GM21717 (cell line): ENCODE measurements at regions not wholly inside any gene's neighbourhood (a gene's known extent, or its start where the extent isn't known, plus 50 kb on each side); places are given as distances from the start of the nearest gene placed in this dataset.

ENCODE experiments used
- ATAC-seq: cut with Tn5 transposase; IDR thresholded peaks from one replicate; pipeline ENCODE4 v1.9.1; 2021; ENCODE audit warnings: mild to moderate bottlenecking, moderate library complexity; ENCODE audit not compliant: unreplicated experiment

DNA sequence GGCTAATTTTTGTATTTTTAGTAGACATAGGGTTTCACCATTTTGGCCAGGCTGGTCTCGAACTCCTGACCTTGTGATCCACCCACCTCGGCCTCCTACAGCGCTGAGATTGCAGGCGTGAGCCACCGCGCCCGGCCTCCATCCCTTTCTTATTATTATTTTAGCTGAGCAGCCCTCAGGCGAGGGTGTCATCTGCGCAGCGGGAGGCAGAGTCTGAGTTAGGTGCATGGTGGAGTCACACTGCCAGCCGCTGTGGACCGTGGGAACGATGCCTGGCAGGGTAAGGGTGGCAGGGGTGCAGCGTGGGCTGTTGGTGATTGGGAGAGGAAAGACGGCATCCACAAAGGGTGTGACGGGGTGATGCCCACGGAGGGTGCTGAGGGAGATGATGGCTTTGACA is 491.8 kb upstream of the FAT1 start:
- no peak for ATAC-seq

DNA sequence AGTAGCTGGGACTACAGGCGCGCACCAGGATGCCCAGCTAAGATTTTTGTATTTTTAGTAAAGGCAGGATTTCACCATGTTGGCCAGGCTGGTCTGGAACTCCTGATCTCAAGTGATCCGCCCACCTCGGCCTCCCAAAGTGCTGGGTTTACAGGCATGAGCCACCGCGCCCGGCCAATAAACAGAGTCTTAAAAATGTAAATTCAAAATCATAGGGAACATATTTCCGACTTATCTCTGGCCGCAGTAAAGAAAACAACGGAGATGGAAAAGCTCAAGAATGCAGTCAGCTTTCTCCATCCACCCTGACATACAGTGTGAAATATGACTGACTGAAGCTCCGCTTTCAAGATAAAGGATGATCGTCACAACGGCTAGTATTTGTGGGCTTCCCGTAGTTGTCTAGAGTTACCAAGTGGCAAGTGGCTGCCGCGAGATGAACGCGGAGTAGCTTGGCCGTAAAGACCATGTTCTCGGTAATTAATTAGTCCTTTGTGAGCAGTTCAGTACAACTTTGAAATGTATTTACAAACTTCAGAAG is 495.1 kb upstream of the FAT1 start:
- no peak for ATAC-seq

GRCh38 chr4:187224560-187224959 is 500.9 kb upstream of the FAT1 start:
- ATAC-seq: no peak

- ATAC-seq: no peak
Observed at GRCh38 chr4:187227907-187228704, 504.4 kb upstream of the FAT1 start.

- ATAC-seq: no peak
Observed at GRCh38 chr4:187232196-187232595, 508.5 kb upstream of the FAT1 start.

DNA sequence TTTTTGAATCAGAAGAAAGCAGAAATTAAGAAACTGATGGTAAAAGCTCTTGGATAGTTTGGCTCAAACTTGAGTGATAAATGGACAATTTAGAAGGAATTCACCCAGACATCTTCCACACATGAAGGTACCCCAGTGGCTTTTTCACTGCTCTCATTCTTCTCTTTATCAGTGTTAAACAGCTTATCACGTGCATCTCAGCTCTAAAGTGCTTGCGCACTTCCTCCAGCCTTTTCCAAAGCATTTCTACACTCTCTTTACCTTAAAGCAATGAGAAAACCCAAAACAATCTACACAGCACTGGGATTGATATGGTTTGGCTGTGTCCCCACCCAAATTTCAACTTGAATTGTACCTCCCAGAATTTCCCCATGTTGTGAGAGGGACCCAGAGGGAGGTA is 509.1 kb upstream of the FAT1 start:
- no peak for ATAC-seq

- no peak for ATAC-seq
Observed at GRCh38 chr4:187235456-187236170, 512.0 kb upstream of the FAT1 start.

DNA sequence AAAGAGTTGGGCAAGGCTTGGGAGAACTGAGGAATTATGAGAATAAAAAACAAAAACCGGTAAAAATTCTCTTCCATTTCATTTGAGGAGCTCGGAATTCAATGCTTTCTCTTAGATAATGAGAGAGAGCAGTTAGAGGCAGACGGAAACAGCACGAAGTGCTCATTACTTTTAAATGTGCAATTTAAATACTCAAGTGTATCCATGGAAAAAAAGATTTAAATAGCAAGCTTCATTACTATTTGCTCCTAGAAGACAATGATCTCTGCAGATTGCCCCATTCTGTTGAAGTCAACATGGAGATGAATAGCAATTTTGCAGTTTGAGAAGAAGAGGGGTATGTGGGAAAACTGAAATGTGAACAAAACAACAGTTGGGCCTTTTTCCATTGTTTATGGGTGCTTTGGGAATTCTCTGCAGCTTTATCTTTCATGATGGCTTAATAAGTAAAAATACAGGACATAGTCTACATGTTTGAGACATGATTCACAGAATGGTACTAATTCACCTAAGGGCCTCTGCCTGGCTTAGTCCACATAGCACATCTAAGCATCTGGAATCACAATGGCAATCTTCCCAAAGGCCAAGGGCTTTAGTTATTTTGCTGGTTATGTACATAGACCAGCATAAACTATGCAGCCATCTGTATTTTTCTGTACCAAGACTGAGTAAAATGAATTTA is 512.7 kb upstream of the FAT1 start:
- no peak for ATAC-seq

GRCh38 chr4:187238646-187239045 is 515.0 kb upstream of the FAT1 start:
- no peak for ATAC-seq

- no peak for ATAC-seq
Observed at GRCh38 chr4:187251896-187252295, 528.2 kb upstream of the FAT1 start.

GRCh38 chr4:187256897-187257296 is 533.2 kb upstream of the FAT1 start:
- no peak for ATAC-seq

- no peak for ATAC-seq
Observed at GRCh38 chr4:187258651-187259401, 535.2 kb upstream of the FAT1 start.

DNA sequence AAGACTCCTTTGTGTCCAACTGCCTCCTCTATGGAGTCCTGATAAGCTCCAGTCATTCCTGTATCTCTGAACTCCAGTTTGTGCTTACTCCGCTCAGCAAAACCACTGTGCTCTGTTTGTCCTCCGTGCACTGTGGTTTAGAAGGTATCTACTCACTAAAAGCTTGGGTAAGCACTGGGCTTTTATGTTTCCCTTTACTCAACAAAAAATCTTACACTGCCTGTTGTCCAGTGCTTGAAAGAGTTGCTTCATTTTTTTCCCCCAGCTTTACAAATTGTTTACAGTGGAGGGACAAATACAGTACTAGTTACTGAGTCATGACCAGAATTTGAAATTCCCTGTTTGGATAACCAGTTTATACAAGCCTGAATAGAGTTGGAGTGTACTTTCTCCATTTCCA is 545.3 kb upstream of the FAT1 start:
- no peak for ATAC-seq

DNA sequence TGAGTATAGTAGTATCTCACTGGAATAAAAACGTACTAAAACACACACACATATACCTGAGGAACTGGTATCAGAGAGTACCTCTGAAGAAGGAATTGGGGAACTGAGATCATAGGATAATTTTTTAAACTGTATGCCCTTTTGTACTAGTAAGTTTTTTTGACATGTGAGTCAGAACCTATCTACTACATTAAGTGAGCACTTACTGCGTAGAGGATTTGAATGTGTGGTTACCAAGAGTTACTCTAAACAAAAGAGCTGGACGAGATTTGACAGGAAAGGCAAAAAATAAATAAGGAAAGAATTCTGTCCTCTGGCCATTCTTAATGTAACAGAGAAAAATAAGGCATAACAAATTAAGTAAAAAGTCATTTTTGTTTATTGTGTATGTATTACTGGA is 546.5 kb upstream of the FAT1 start:
- no peak for ATAC-seq

GRCh38 chr4:187271848-187272247 is 548.2 kb upstream of the FAT1 start:
- no peak for ATAC-seq

GRCh38 chr4:187274153-187274552 is 550.5 kb upstream of the FAT1 start:
- no peak for ATAC-seq

GRCh38 chr4:187276736-187277408 is 553.2 kb upstream of the FAT1 start:
- ATAC-seq: no peak

DNA sequence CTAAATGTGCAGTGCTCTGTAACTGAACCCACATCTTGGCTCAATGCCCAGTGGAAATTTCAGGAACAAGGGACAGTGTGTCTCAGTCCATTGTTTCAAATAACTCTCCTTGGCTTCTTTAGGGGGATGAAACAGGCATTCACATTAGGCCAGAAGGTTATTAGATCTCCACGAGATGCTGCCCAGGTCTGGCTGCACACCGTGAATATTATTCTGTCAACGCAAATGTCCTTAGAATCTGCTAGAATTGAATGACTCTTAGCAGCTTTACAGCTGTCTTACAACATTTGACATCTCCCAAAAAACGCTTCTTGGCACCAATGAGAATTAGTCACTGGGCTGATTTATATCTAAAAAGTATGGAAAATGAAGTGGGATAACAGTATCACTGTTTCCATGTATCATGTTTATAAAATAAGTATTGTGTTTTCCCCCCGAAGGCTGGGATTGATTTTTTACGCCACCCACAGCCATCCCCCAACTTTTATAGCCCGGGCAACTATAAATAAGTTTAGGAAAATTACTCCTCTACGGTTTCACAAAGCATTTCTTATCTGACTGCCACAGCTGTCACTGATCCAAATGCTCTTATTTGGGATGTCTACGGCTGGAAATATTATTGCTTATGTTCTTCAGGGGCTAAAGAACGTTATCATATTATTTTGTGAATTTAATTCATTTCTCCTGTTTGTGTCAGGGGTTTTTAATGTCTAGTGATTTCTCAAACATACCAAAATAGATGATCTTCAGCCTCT is 559.7 kb upstream of the FAT1 start:
- no peak for ATAC-seq

- no peak for ATAC-seq
Observed at GRCh38 chr4:187286525-187286924, 562.9 kb upstream of the FAT1 start.

DNA sequence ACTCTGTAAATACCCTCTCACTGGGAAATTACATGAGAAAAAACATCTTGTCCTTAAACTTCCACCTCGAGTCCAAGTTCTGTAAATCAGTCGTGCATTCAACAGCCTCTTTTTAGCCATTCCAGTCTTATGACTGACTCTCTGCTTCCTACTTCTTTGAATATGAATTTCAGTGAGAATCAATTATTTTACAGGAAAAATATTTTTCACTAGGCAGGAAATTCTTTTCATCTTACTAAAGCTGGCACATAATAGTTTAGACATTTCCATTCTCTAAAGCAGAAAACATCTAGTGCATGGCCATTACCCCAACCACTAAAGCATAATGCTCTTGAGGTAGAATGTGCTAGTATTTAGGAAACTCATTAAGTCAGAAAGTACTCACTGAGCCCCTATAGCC is 565.7 kb upstream of the FAT1 start:
- no peak for ATAC-seq
